Spleen (tissue), 11 donors: ENCODE measurements at regions not wholly inside any gene's neighbourhood (a gene's known extent, or its start where the extent isn't known, plus 50 kb on each side); places are given as distances from the start of the nearest gene placed in this dataset.

ENCODE experiments used
- DNase-seq: peaks from one replicate; pipeline ENCODE4 v3.0.0-alpha.2; 2020
- H3K27ac ChIP-seq, 8 donors: fragments of 200-600 bp; sonication (generic) in 7 of 8; 1 replicate in 4 of 8; 2 replicates in 4 of 8; pipeline versions ENCODE4 v1.5.0 to v1.8.0; 2016 to 2021; ENCODE audit warnings: inconsistent platforms in 4 of 8, mild to moderate bottlenecking in 4 of 8, moderate library complexity in 1 of 8
- H3K27me3 ChIP-seq, 7 donors: fragments of 200-600 bp; sonication (generic) in 6 of 7; replicated peaks in 1 of 7; 1 replicate in 4 of 7; 2 replicates in 3 of 7; pipeline versions ENCODE4 v1.5.0 to v1.8.0; 2016 to 2021; ENCODE audit warnings: inconsistent platforms in 3 of 7, mild to moderate bottlenecking in 1 of 7
- H3K36me3 ChIP-seq, 6 donors: fragments of 200-600 bp; sonication (generic) in 5 of 6; 1 replicate in 4 of 6; 2 replicates in 2 of 6; pipeline versions ENCODE4 v1.5.0 to v1.8.0; 2016 to 2021; ENCODE audit warnings: inconsistent platforms in 2 of 6
- H3K4me1 ChIP-seq, 6 donors: fragments of 200-600 bp; sonication (generic) in 5 of 6; 1 replicate in 3 of 6; 2 replicates in 3 of 6; pipeline versions ENCODE4 v1.5.0 to v1.8.0; 2016 to 2021; ENCODE audit warnings: inconsistent platforms in 3 of 6
- H3K4me3 ChIP-seq, 8 donors: fragments of 200-600 bp; sonication (generic) in 7 of 8; 1 replicate in 4 of 8; 2 replicates in 4 of 8; pipeline versions ENCODE4 v1.5.0 to v1.8.0; 2016 to 2021; ENCODE audit warnings: inconsistent platforms in 4 of 8, mild to moderate bottlenecking in 4 of 8, moderate library complexity in 2 of 8
- H3K9me3 ChIP-seq, 8 donors: fragments of 200-600 bp; sonication (generic) in 7 of 8; 1 replicate in 4 of 8; 2 replicates in 4 of 8; pipeline versions ENCODE4 v1.5.0 to v1.8.0; 2016 to 2021; ENCODE audit warnings: inconsistent platforms in 4 of 8
- POLR2A ChIP-seq, 3 donors: fragments of 450-650 bp; IDR thresholded peaks; one replicate each; pipeline ENCODE4 v1.5.1; 2017; ENCODE audit warnings: antibody characterized with exemption in 3 of 3, mild to moderate bottlenecking in 1 of 3
- POLR2AphosphoS5 ChIP-seq, 3 donors: sonication (generic); formaldehyde crosslinking; IDR thresholded peaks; one replicate each; pipeline ENCODE4 v1.5.1; 2017; ENCODE audit warnings: antibody characterized with exemption in 3 of 3
- WGBS, 5 donors: extraction: QIAGEN DNeasy Blood & Tissue Kit in 3 of 5; methylation state at CpG; one replicate each; pipeline versions ENCODE4 v1.1.5 to v1.1.7; 2013 to 2018; 5-methylcytosine and 5-hydroxymethylcytosine counted together
- intact Hi-C: fragments of 100-400 bp; cut with DNase I; formaldehyde crosslinking; loops from one replicate; pipeline ENCODE4 v1.15.0; 2023; ENCODE audit warnings: low total_unique reads
- TF ChIP-seq, protein P1 (sequence below), 11 experiments: fragments of 200-600 bp in 7 of 11; fragments of 450-650 bp in 4 of 11; sonication (generic) in 4 of 11; IDR thresholded peaks in 8 of 11; conservative IDR thresholded peaks in 3 of 11; 1 replicate in 7 of 11; 2 replicates in 4 of 11; pipeline versions ENCODE4 v1.4.0 to v1.8.0; 2016 to 2021; ENCODE audit warnings: antibody characterized with exemption in 11 of 11, inconsistent platforms in 4 of 11, mild to moderate bottlenecking in 1 of 11
- donor health status: healthy with polysubstance abuse.
- donor health status: DM: no; HTN: no; CAD: no; lungs with moderate emphysema.
- donor health status: DM: no; HTN: no; CAD: no.
- donor health status: Bipolar disorder and iron deficiency.
- donor health status: healthy.
- donor health status: DM: no; HTN: no; CAD: no.
- donor health status: DM: yes; HTN: yes; CAD: no.

DNA sequence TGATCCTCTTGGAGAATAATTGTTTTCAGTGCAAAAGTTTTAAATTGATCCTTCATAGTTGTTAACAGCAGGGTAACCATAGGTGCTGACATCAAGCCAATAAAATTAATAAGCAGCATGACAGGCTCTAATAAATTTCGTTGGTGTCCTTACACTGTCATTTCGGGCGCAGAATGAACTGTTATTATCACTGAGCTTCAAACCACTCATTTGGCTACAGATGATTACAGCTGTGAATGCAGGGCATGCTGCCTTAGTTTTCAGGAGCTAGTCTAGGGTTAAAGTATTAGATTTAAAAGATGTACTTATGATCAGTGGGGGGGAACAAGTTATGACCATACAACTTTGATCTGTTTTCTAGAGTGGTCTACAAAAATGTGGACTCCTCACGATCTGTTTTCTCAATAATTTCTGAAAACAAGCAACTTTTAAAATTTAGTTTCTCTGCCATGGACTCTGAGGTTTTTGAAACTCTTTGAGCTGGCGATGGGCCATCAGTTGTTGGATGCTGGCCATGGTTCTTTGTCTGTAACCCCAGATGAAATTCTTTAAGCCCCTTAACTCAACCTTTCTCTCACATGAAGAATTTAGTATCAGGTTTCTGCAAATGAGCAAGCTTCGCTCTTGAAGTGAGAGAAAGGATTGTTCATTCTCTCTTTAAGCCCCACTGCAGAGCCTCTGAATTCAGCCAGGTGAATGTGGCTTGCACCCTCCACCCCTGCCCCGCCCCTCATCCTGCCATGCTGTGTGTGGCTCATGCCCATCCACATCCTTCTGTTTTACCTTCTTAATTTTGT lies 99.1 kb upstream of the MTHFD1L start:
- H3K27me3 ChIP-seq, result no peaks in the 10 kb centered on the region
- no peaks in the 10 kb centered on the region for H3K9me3 ChIP-seq
- 61 to 78% (median 64%) methylated on average over 7 of the region's 7 CpGs for WGBS, 5 donors

GRCh38 chr6:150767161-150767560 lies 98.3 kb upstream of the MTHFD1L start:
- no peaks in the 10 kb centered on the region for H3K9me3 ChIP-seq
- WGBS, 5 donors, result 62 to 81% (median 77%) methylated on average over 2 of the region's 2 CpGs
- H3K4me1 ChIP-seq, result peaks cover 35 to 66% (median 49%) of the 10 kb centered on the region in 6 donors
- TF ChIP-seq POLR2A (IDR thresholded peaks at IDR 0.05), result no peak
- no peak for TF ChIP-seq POLR2AphosphoS5 (IDR thresholded peaks at IDR 0.05)
- TF ChIP-seq, protein P1, sequence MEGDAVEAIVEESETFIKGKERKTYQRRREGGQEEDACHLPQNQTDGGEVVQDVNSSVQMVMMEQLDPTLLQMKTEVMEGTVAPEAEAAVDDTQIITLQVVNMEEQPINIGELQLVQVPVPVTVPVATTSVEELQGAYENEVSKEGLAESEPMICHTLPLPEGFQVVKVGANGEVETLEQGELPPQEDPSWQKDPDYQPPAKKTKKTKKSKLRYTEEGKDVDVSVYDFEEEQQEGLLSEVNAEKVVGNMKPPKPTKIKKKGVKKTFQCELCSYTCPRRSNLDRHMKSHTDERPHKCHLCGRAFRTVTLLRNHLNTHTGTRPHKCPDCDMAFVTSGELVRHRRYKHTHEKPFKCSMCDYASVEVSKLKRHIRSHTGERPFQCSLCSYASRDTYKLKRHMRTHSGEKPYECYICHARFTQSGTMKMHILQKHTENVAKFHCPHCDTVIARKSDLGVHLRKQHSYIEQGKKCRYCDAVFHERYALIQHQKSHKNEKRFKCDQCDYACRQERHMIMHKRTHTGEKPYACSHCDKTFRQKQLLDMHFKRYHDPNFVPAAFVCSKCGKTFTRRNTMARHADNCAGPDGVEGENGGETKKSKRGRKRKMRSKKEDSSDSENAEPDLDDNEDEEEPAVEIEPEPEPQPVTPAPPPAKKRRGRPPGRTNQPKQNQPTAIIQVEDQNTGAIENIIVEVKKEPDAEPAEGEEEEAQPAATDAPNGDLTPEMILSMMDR (IDR thresholded peaks at IDR 0.05 in 8 of 11, conservative IDR thresholded peaks at IDR 0.05 in 3 of 11), result no peak
- peaks cover 0 to 59% (median 8%) of the 10 kb centered on the region in 6 donors for H3K36me3 ChIP-seq
- peak overlapping the region in 5 of 8 donors; percentile 19 to 54 (median 37) for H3K27ac ChIP-seq
- intact Hi-C loops, result no loop called here
- no peak overlapping the region for H3K4me3 ChIP-seq
- no peak for DNase-seq
- H3K27me3 ChIP-seq, result no peaks in the 10 kb centered on the region

More for the DNA sequence above, 99.1 kb upstream of the MTHFD1L start:
- Histone ChIP-seq H3K4me1 (peaks cover 35 to 73% (median 52%) of the 10 kb centered on the region in 6 donors), H3K36me3 (peaks cover 0 to 52% (median 6%) of the 10 kb centered on the region in 6 donors), H3K27ac (peak overlapping the region in 5 of 8 donors; percentile 16 to 64 (median 37)), H3K4me3 (no peak overlapping the region)
- DNase-seq, result no peak
- intact Hi-C loops, result no loop called here
- TF ChIP-seq POLR2AphosphoS5 (IDR thresholded peaks at IDR 0.05) (no peak), POLR2A (IDR thresholded peaks at IDR 0.05) (no peak)
- TF ChIP-seq, protein P1 (IDR thresholded peaks at IDR 0.05 in 8 of 11, conservative IDR thresholded peaks at IDR 0.05 in 3 of 11), result no peak

DNA sequence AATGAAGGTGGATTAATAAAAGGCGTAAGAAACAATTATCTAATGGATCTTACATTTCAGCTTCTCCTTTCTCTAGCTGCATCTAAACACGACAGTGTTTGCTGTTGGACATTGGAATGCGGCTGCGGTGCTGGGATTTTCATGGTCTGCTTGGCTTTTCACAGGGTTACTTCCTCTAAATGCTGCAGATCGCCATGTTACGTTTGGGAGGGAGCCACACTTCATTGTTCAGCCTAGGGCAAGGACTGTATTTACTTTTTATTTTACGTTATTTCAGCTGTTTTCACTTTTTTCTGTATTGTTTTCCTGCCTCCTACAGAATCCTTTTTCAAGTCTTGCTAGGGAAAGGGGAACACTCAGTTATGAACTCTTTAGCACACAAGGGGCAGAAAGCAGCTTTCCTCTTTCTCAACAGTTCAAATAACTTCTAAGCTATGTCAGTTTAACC lies 97.9 kb upstream of the MTHFD1L start:
- Histone ChIP-seq H3K9me3 (peaks cover 0 to 1% (median 0%) of the 10 kb centered on the region in 8 donors), H3K4me3 (no peak overlapping the region), H3K27ac (peak overlapping the region in 6 of 8 donors; percentile 19 to 54 (median 36)), H3K4me1 (peaks cover 35 to 62% (median 47%) of the 10 kb centered on the region in 6 donors), H3K36me3 (peaks cover 0 to 60% (median 10%) of the 10 kb centered on the region in 6 donors), H3K27me3 (no peaks in the 10 kb centered on the region)
- DNase-seq, result no peak
- no peak for TF ChIP-seq POLR2A (IDR thresholded peaks at IDR 0.05)
- no peak for TF ChIP-seq POLR2AphosphoS5 (IDR thresholded peaks at IDR 0.05)
- TF ChIP-seq, protein P1 (IDR thresholded peaks at IDR 0.05 in 8 of 11, conservative IDR thresholded peaks at IDR 0.05 in 3 of 11), result no peak
- WGBS, 5 donors, result 50 to 66% (median 61%) methylated on average over 7 of the region's 7 CpGs
- intact Hi-C loops, result no loop called here

- Histone ChIP-seq H3K36me3 (peaks cover 0 to 65% (median 15%) of the 10 kb centered on the region in 6 donors), H3K4me3 (no peak overlapping the region), H3K27ac (no peak overlapping the region), H3K9me3 (peaks cover 5 to 22% (median 18%) of the 10 kb centered on the region in 8 donors), H3K4me1 (peaks cover 20 to 39% (median 32%) of the 10 kb centered on the region in 6 donors), H3K27me3 (no peaks in the 10 kb centered on the region)
- TF ChIP-seq POLR2AphosphoS5 (IDR thresholded peaks at IDR 0.05) (no peak), POLR2A (IDR thresholded peaks at IDR 0.05) (no peak)
- TF ChIP-seq, protein P1 (IDR thresholded peaks at IDR 0.05 in 8 of 11, conservative IDR thresholded peaks at IDR 0.05 in 3 of 11), result no peak
- intact Hi-C loops, result no loop called here
- WGBS, 5 donors, result 76 to 94% (median 89%) methylated on average over 3 of the region's 3 CpGs
- DNase-seq, result no peak
These were observed 94.9 kb upstream of the MTHFD1L start for GRCh38 chr6:150770637-150771036.
